K562 (cell line): ENCODE measurements at regions not wholly inside any gene's neighbourhood (a gene's known extent, or its start where the extent isn't known, plus 50 kb on each side); places are given as distances from the start of the nearest gene placed in this dataset.

ENCODE experiments used
- ATAC-seq: fragments of 200-7000 bp; cut with Tn5 transposase; 3 replicates; pipeline ENCODE4 v1.9.1; 2020; ENCODE audit warnings: moderate library complexity
- BruUV-seq: library from RNA; stranded (reverse); fragments of 400-500 nt; replicated peaks from 2 replicates; lab custom pipeline; 2021; lab: Mats Ljungman, UMichigan
- CTCF ChIA-PET: fragments of 300-600 bp; formaldehyde crosslinking; extraction: SDS; loops from one replicate; lab custom pipeline; 2021; ENCODE audit warnings: low intra/inter-chr PET ratio; lab: Yijun Ruan, JAX
- POLR2A ChIA-PET: fragments of 300-600, 350-650 bp; sonication (Branson Sonifier 250); formaldehyde crosslinking; extraction: SDS; loops from one replicate; lab custom pipeline; 2021; ENCODE audit warnings: antibody characterized with exemption, inconsistent platforms; lab: Yijun Ruan, JAX
- DNase-seq, 4 experiments: peaks; one replicate each; pipeline versions ENCODE4 v3.0.0 to v3.0.0-alpha.2; 2011 to 2018; ENCODE audit warnings: low spot score in 3 of 4, mixed read lengths in 3 of 4; ENCODE audit errors: extremely low read depth in 1 of 4
- FAIRE-seq: peaks from 2 replicates; lab custom pipeline; 2011; peaks lifted over from hg19 to GRCh38; lab: Jason Lieb, UNC
- H2AFZ ChIP-seq: 2 replicates; pipeline ENCODE4 v1.6.0; 2011; ENCODE audit warnings: low read depth, low read length, control low read depth, inconsistent platforms
- H3K27ac ChIP-seq: fragments of 200-600 bp; 3 replicates; pipeline ENCODE4 v1.8.0; 2011; ENCODE audit warnings: low read depth, mild to moderate bottlenecking, control low read depth, inconsistent platforms, low read length, moderate library complexity, mixed read lengths; ENCODE audit errors: extremely low read depth
- H3K27me3 ChIP-seq, 2 experiments: fragments of 300-600 bp in 1 of 2; 2 replicates in 1 of 2; 3 replicates in 1 of 2; pipeline versions ENCODE4 v1.6.0 to v1.8.0; 2011; ENCODE audit warnings: inconsistent platforms in 2 of 2, low read length in 2 of 2, mild to moderate bottlenecking in 1 of 2, mixed read lengths in 1 of 2, moderate library complexity in 1 of 2; ENCODE audit not compliant: control insufficient read depth in 2 of 2, insufficient read depth in 2 of 2
- H3K36me3 ChIP-seq: fragments of 300-600 bp; 3 replicates; pipeline ENCODE4 v1.8.0; 2011; ENCODE audit warnings: mild to moderate bottlenecking, low read length, inconsistent platforms; ENCODE audit not compliant: control insufficient read depth, insufficient read depth
- H3K4me1 ChIP-seq, 2 experiments: fragments of 200-600 bp in 1 of 2; replicated peaks in 1 of 2; 2 replicates in 1 of 2; 3 replicates in 1 of 2; pipeline versions ENCODE4 v1.5.1 to v1.8.0; 2011; ENCODE audit warnings: inconsistent platforms in 2 of 2, low read length in 2 of 2, mild to moderate bottlenecking in 1 of 2, mixed read lengths in 1 of 2, moderate library complexity in 1 of 2; ENCODE audit not compliant: control insufficient read depth in 2 of 2, insufficient read depth in 2 of 2
- H3K4me2 ChIP-seq: 2 replicates; pipeline ENCODE4 v1.6.1; 2011; ENCODE audit warnings: low read length, control low read depth, inconsistent platforms, mixed read lengths; ENCODE audit not compliant: insufficient read depth
- H3K4me3 ChIP-seq: fragments of 200-600 bp; sonication (generic), shearing (Covaris generic); 2 replicates; pipeline ENCODE4 v1.5.1; 2016; ENCODE audit warnings: control low read depth, inconsistent platforms
- H3K79me2 ChIP-seq: fragments of 200-600 bp; 3 replicates; pipeline ENCODE4 v1.8.0; 2011; ENCODE audit warnings: low read length, inconsistent platforms; ENCODE audit not compliant: control insufficient read depth, insufficient read depth
- H3K9ac ChIP-seq, 2 experiments: 2 replicates each; pipeline versions ENCODE4 v1.6.0 to v1.6.1; 2011; ENCODE audit warnings: low read depth in 2 of 2, low read length in 2 of 2, control low read depth in 1 of 2, inconsistent platforms in 1 of 2, mild to moderate bottlenecking in 1 of 2, mixed read lengths in 1 of 2; ENCODE audit not compliant: insufficient read depth in 1 of 2
- H3K9me1 ChIP-seq: one replicate; pipeline ENCODE4 v1.6.0; 2011; ENCODE audit warnings: inconsistent platforms, mild to moderate bottlenecking, low read length, moderate library complexity; ENCODE audit not compliant: control insufficient read depth, insufficient read depth
- H3K9me3 ChIP-seq: replicated peaks from 2 replicates; pipeline ENCODE4 v1.5.1; 2011; ENCODE audit warnings: low read depth, low read length, inconsistent platforms; ENCODE audit not compliant: control insufficient read depth, insufficient read depth
- H4K20me1 ChIP-seq: replicated peaks from 2 replicates; pipeline ENCODE4 v1.6.1; 2011; ENCODE audit warnings: low read length, inconsistent platforms, mixed read lengths; ENCODE audit not compliant: control insufficient read depth, insufficient read depth
- ESRRA ChIP-seq: fragments of 450-650 bp; IDR thresholded peaks from 2 replicates; pipeline ENCODE4 v1.6.1; 2014; ENCODE audit warnings: low read depth, mild to moderate bottlenecking, moderate library complexity, borderline replicate concordance
- GMEB1 ChIP-seq: fragments of 250-450 bp; sonication (Bioruptor Pico); IDR thresholded peaks from 2 replicates; pipeline ENCODE4 v1.4.0; 2020; ENCODE audit warnings: mild to moderate bottlenecking
- ILF3 ChIP-seq: fragments of 450-650 bp; IDR thresholded peaks from 2 replicates; pipeline ENCODE4 v1.6.1; 2018; ENCODE audit warnings: antibody characterized with exemption, mild to moderate bottlenecking, moderate library complexity, borderline replicate concordance
- NCOA1 ChIP-seq: fragments of 450-650 bp; IDR thresholded peaks from 2 replicates; pipeline ENCODE4 v1.6.1; 2016; ENCODE audit warnings: low read depth
- NCOA6 ChIP-seq: fragments of 450-650 bp; IDR thresholded peaks from 2 replicates; pipeline ENCODE4 v1.6.1; 2017; ENCODE audit warnings: mild to moderate bottlenecking
- PURB ChIP-seq: sonication (generic); formaldehyde crosslinking; IDR thresholded peaks from 2 replicates; pipeline ENCODE4 v1.9.0; 2021; ENCODE audit warnings: low read depth, mild to moderate bottlenecking, missing genetic modification reagents
- RBM14 ChIP-seq: fragments of 200-400 bp; formaldehyde crosslinking; IDR thresholded peaks from 2 replicates; pipeline ENCODE4 v1.6.1; 2018; ENCODE audit warnings: low read depth, mild to moderate bottlenecking, low read length, moderate library complexity, borderline replicate concordance; ENCODE audit not compliant: insufficient read depth
- SAFB2 ChIP-seq: fragments of 200-400 bp; formaldehyde crosslinking; IDR thresholded peaks from 2 replicates; pipeline ENCODE4 v1.6.1; 2018; ENCODE audit warnings: borderline replicate concordance, low read length, low read depth, moderate library complexity; ENCODE audit not compliant: severe bottlenecking
- SETDB1 ChIP-seq: IDR thresholded peaks from one replicate; pipeline ENCODE4 v1.6.1; 2012; ENCODE audit warnings: low read length, control low read depth, inconsistent platforms
- STAT5A ChIP-seq: IDR thresholded peaks from 2 replicates; pipeline ENCODE4 v1.6.1; 2012; ENCODE audit warnings: low read length, inconsistent platforms, borderline replicate concordance
- ZHX1 ChIP-seq: fragments of 150-350 bp; conservative IDR thresholded peaks from 2 replicates; pipeline ENCODE4 v1.6.1; 2014; ENCODE audit warnings: low read length
- in situ Hi-C: fragments of 300-500 bp; cut with MboI; formaldehyde crosslinking; loops from 4 replicates; pipeline ENCODE4 v1.15.0; 2018; ENCODE audit warnings: inconsistent platforms, mixed read lengths
- intact Hi-C: fragments of 100-400 bp; cut with micrococcal nuclease; formaldehyde crosslinking; loops from 2 replicates; pipeline ENCODE4 v1.14.2; 2022

- ChIA-PET CTCF (no interaction called here), POLR2A (no interaction called here)
- H3K27me3 ChIP-seq = no peaks in the 10 kb centered on the region
- H3K79me2 ChIP-seq = no peaks in the 10 kb centered on the region
- no peaks in the 10 kb centered on the region for H3K4me1 ChIP-seq
- H3K4me2 ChIP-seq = no peak overlapping the region
- H3K4me3 ChIP-seq = no peak overlapping the region
- H3K9me3 ChIP-seq = no peaks in the 10 kb centered on the region
- intact Hi-C loops (no loop called here), in situ Hi-C loops (no loop called here)
- no peaks in the 10 kb centered on the region for H3K9me1 ChIP-seq
- H4K20me1 ChIP-seq = no peaks in the 10 kb centered on the region
- no peak overlapping the region for H2AFZ ChIP-seq
- no peak for TF ChIP-seq NCOA6
- no peak for TF ChIP-seq NCOA1
- TF ChIP-seq RBM14 = no peak
- TF ChIP-seq SAFB2 = no peak
- no peak for TF ChIP-seq PURB (CRISPR knock-in tag)
- no peak for TF ChIP-seq ILF3
- no peak for TF ChIP-seq SETDB1
- no peak for TF ChIP-seq ZHX1
- no peak for TF ChIP-seq STAT5A
- no peak for TF ChIP-seq GMEB1 (CRISPR knock-in tag)
- TF ChIP-seq ESRRA = no peak
- H3K27ac ChIP-seq = no peak overlapping the region
- H3K36me3 ChIP-seq = no peaks in the 10 kb centered on the region
- FAIRE-seq (no peak), DNase-seq (no peak), ATAC-seq (no peak)
- H3K9ac ChIP-seq = no peak overlapping the region
- BruUV-seq = no TSS peak
Measured at GRCh38 chr5:164649266-164649665, 1143.8 kb downstream of the MAT2B start.
